Astrocyte (in vitro differentiated cells and primary cell): ENCODE measurements at regions not wholly inside any gene's neighbourhood (a gene's known extent, or its start where the extent isn't known, plus 50 kb on each side); places are given as distances from the start of the nearest gene placed in this dataset.

Experiments used
- DNase-seq: peaks from one replicate; pipeline ENCODE4 v3.0.0-alpha.2; 2010; ENCODE audit warnings: low read depth
- FAIRE-seq: peaks from 2 replicates; lab custom pipeline; 2011; peaks lifted over from hg19 to GRCh38; lab: Jason Lieb, UNC
- H2AFZ ChIP-seq: 2 replicates; pipeline ENCODE4 v1.6.0; 2012; ENCODE audit warnings: low read depth, low read length, inconsistent platforms
- H3K27ac ChIP-seq: 2 replicates; pipeline ENCODE4 v1.5.1; 2011; ENCODE audit warnings: low read depth, low read length, inconsistent platforms
- H3K27me3 ChIP-seq: 2 replicates; pipeline ENCODE4 v1.6.0; 2011; ENCODE audit warnings: low read length, inconsistent platforms; ENCODE audit not compliant: insufficient read depth
- H3K36me3 ChIP-seq: 2 replicates; pipeline ENCODE4 v1.5.1; 2011; ENCODE audit warnings: low read length, inconsistent platforms; ENCODE audit not compliant: insufficient read depth
- H3K4me1 ChIP-seq: 2 replicates; pipeline ENCODE4 v1.5.1; 2011; ENCODE audit warnings: low read length, inconsistent platforms; ENCODE audit not compliant: insufficient read depth
- H3K4me2 ChIP-seq: 2 replicates; pipeline ENCODE4 v1.6.0; 2012; ENCODE audit warnings: low read length, inconsistent platforms
- H3K4me3 ChIP-seq: 2 replicates; pipeline ENCODE4 v1.5.1; 2011; ENCODE audit warnings: low read depth, mild to moderate bottlenecking, low read length, inconsistent platforms; ENCODE audit not compliant: insufficient read depth
- H3K79me2 ChIP-seq: 2 replicates; pipeline ENCODE4 v1.6.0; 2012; ENCODE audit warnings: mild to moderate bottlenecking, low read length, inconsistent platforms; ENCODE audit not compliant: insufficient read depth
- H3K9ac ChIP-seq: 2 replicates; pipeline ENCODE4 v1.6.0; 2012; ENCODE audit warnings: mild to moderate bottlenecking, low read length, inconsistent platforms
- H3K9me3 ChIP-seq: 2 replicates; pipeline ENCODE4 v1.5.1; 2012; ENCODE audit warnings: low read depth, mild to moderate bottlenecking, low read length, inconsistent platforms; ENCODE audit not compliant: insufficient read depth
- H4K20me1 ChIP-seq: 2 replicates; pipeline ENCODE4 v1.6.0; 2012; ENCODE audit warnings: low read length, inconsistent platforms; ENCODE audit not compliant: insufficient read depth
- H3K27ac Mint-ChIP-seq: one replicate; pipeline ENCODE4 v1.8.0; 2021; ENCODE audit warnings: mild to moderate bottlenecking, mixed read lengths; ENCODE audit not compliant: unreplicated experiment
- H3K27me3 Mint-ChIP-seq: one replicate; pipeline ENCODE4 v1.8.0; 2021; ENCODE audit warnings: low read depth, mixed read lengths; ENCODE audit not compliant: unreplicated experiment
- H3K36me3 Mint-ChIP-seq: one replicate; pipeline ENCODE4 v1.8.0; 2021; ENCODE audit warnings: low read depth, mixed read lengths; ENCODE audit not compliant: unreplicated experiment
- H3K4me1 Mint-ChIP-seq: one replicate; pipeline ENCODE4 v1.8.0; 2021; ENCODE audit warnings: low read depth, mixed read lengths; ENCODE audit not compliant: unreplicated experiment
- H3K4me3 Mint-ChIP-seq: one replicate; pipeline ENCODE4 v1.8.0; 2021; ENCODE audit warnings: mild to moderate bottlenecking, moderate library complexity, mixed read lengths; ENCODE audit not compliant: unreplicated experiment
- H3K9me3 Mint-ChIP-seq: one replicate; pipeline ENCODE4 v1.8.0; 2021; ENCODE audit warnings: mild to moderate bottlenecking, mixed read lengths; ENCODE audit not compliant: unreplicated experiment
- CTCF ChIP-seq: IDR thresholded peaks from 2 replicates; pipeline ENCODE4 v1.5.1; 2011; ENCODE audit warnings: low read depth, mild to moderate bottlenecking, inconsistent platforms, low read length, moderate library complexity; ENCODE audit not compliant: insufficient read depth
- EZH2 ChIP-seq: IDR thresholded peaks from 2 replicates; pipeline ENCODE4 v1.6.1; 2012; ENCODE audit warnings: mild to moderate bottlenecking, low read length, inconsistent platforms; ENCODE audit not compliant: insufficient read depth

- H3K4me1 ChIP-seq, result no peaks in the 10 kb centered on the region
- peaks cover 4% of the 10 kb centered on the region for H3K27me3 ChIP-seq
- H2AFZ ChIP-seq, result no peak overlapping the region
- DNase-seq (peak; percentile 27), FAIRE-seq (no peak)
- H4K20me1 ChIP-seq, result no peaks in the 10 kb centered on the region
- no peaks in the 10 kb centered on the region for H3K9me3 ChIP-seq
- no peaks in the 10 kb centered on the region for H3K36me3 ChIP-seq
- Mint-ChIP-seq H3K4me3 (no peak overlapping the region), H3K27ac (no peak overlapping the region), H3K36me3 (no peaks in the 10 kb centered on the region), H3K9me3 (peaks cover 1% of the 10 kb centered on the region), H3K4me1 (peaks cover 3% of the 10 kb centered on the region), H3K27me3 (peaks cover 21% of the 10 kb centered on the region)
- H3K27ac ChIP-seq, result no peak overlapping the region
- H3K79me2 ChIP-seq, result no peaks in the 10 kb centered on the region
- peak; percentile 94 for TF ChIP-seq CTCF
- TF ChIP-seq EZH2, result no peak
- no peak overlapping the region for H3K4me2 ChIP-seq
- no peak overlapping the region for H3K9ac ChIP-seq
- no peak overlapping the region for H3K4me3 ChIP-seq
Measured at GRCh38 chr16:55944377-55944802, 69.2 kb upstream of the CES5A start.

GRCh38 chr16:55943267-55943666, 68.1 kb upstream of the CES5A start:
- no peaks in the 10 kb centered on the region for H3K79me2 ChIP-seq
- no peaks in the 10 kb centered on the region for H4K20me1 ChIP-seq
- DNase-seq (no peak), FAIRE-seq (no peak)
- peaks cover 4% of the 10 kb centered on the region for H3K27me3 ChIP-seq
- H3K4me3 ChIP-seq, result no peak overlapping the region
- Mint-ChIP-seq H3K36me3 (no peaks in the 10 kb centered on the region), H3K4me1 (no peaks in the 10 kb centered on the region), H3K27me3 (peaks cover 21% of the 10 kb centered on the region), H3K9me3 (no peaks in the 10 kb centered on the region), H3K4me3 (no peak overlapping the region), H3K27ac (no peak overlapping the region)
- no peak overlapping the region for H3K4me2 ChIP-seq
- no peaks in the 10 kb centered on the region for H3K4me1 ChIP-seq
- no peak overlapping the region for H2AFZ ChIP-seq
- no peak overlapping the region for H3K27ac ChIP-seq
- TF ChIP-seq EZH2 (no peak), CTCF (no peak)
- H3K9ac ChIP-seq, result no peak overlapping the region
- H3K36me3 ChIP-seq, result no peaks in the 10 kb centered on the region
- no peaks in the 10 kb centered on the region for H3K9me3 ChIP-seq

- H3K4me3 ChIP-seq, result no peak overlapping the region
- no peaks in the 10 kb centered on the region for H3K36me3 ChIP-seq
- no peaks in the 10 kb centered on the region for H3K9me3 ChIP-seq
- no peak overlapping the region for H2AFZ ChIP-seq
- H3K4me1 ChIP-seq, result no peaks in the 10 kb centered on the region
- H3K27me3 ChIP-seq, result peaks cover 4% of the 10 kb centered on the region
- Mint-ChIP-seq H3K9me3 (no peaks in the 10 kb centered on the region), H3K36me3 (no peaks in the 10 kb centered on the region), H3K4me1 (no peaks in the 10 kb centered on the region), H3K27me3 (peaks cover 21% of the 10 kb centered on the region), H3K27ac (no peak overlapping the region), H3K4me3 (no peak overlapping the region)
- H3K9ac ChIP-seq, result no peak overlapping the region
- FAIRE-seq, result no peak
- H4K20me1 ChIP-seq, result no peaks in the 10 kb centered on the region
- no peak for TF ChIP-seq EZH2
- TF ChIP-seq CTCF, result no peak
- H3K79me2 ChIP-seq, result no peaks in the 10 kb centered on the region
- no peak for DNase-seq
- no peak overlapping the region for H3K27ac ChIP-seq
- no peak overlapping the region for H3K4me2 ChIP-seq
Measured at GRCh38 chr16:55942821-55943220, 67.6 kb upstream of the CES5A start.
